Fibroblast of skin of left quadriceps (primary cell): ENCODE measurements at regions not wholly inside any gene's neighbourhood (a gene's known extent, or its start where the extent isn't known, plus 50 kb on each side); places are given as distances from the start of the nearest gene placed in this dataset.

Source experiments
- DNase-seq, 2 experiments: peaks; one replicate each; pipeline ENCODE4 v3.0.0-alpha.2; 2013; ENCODE audit warnings: low read depth in 2 of 2

- DNase-seq, result no peak
Measured at GRCh38 chr5:155068616-155069100, 55.1 kb downstream of the KIF4B start.

- no peak for DNase-seq
Measured at GRCh38 chr5:155069961-155070360, 56.4 kb downstream of the KIF4B start.

GRCh38 chr5:155070781-155071180, 57.2 kb downstream of the KIF4B start:
- no peak for DNase-seq

- DNase-seq, result no peak
Measured at GRCh38 chr5:155076379-155076778, 62.8 kb downstream of the KIF4B start.

- no peak for DNase-seq
Measured at GRCh38 chr5:155079698-155080097, 66.1 kb downstream of the KIF4B start.

- no peak for DNase-seq
Measured at GRCh38 chr5:155080721-155081120, 67.2 kb downstream of the KIF4B start.

GRCh38 chr5:155081618-155082017, 68.1 kb downstream of the KIF4B start:
- DNase-seq, result no peak

GRCh38 chr5:155082401-155082800, 68.8 kb downstream of the KIF4B start:
- DNase-seq, result peak; percentile 56 to 61

GRCh38 chr5:155085282-155085989, 71.9 kb downstream of the KIF4B start:
- no peak for DNase-seq

- no peak for DNase-seq
Measured at GRCh38 chr5:155087036-155087435, 73.5 kb downstream of the KIF4B start.

GRCh38 chr5:155088811-155089210, 75.3 kb downstream of the KIF4B start:
- no peak for DNase-seq

GRCh38 chr5:155089643-155090042, 76.1 kb downstream of the KIF4B start:
- no peak for DNase-seq

GRCh38 chr5:155091063-155091648, 77.6 kb downstream of the KIF4B start:
- DNase-seq, result no peak

- DNase-seq, result no peak
Measured at GRCh38 chr5:155091768-155092717, 78.5 kb downstream of the KIF4B start.

- DNase-seq, result no peak
Measured at GRCh38 chr5:155094455-155094854, 80.9 kb downstream of the KIF4B start.

- DNase-seq, result no peak
Measured at GRCh38 chr5:155097995-155098394, 84.4 kb downstream of the KIF4B start.

- DNase-seq, result no peak
Measured at GRCh38 chr5:155098433-155098832, 84.9 kb downstream of the KIF4B start.

GRCh38 chr5:155101697-155102096, 88.1 kb downstream of the KIF4B start:
- DNase-seq, result no peak

GRCh38 chr5:155103146-155103545, 89.6 kb downstream of the KIF4B start:
- DNase-seq, result no peak

- no peak for DNase-seq
Measured at GRCh38 chr5:155104441-155104840, 90.9 kb downstream of the KIF4B start.

GRCh38 chr5:155106221-155106620, 92.7 kb downstream of the KIF4B start:
- DNase-seq, result no peak

- DNase-seq, result no peak
Measured at GRCh38 chr5:155113888-155114287, 100.3 kb downstream of the KIF4B start.
